ENCODE measurements at regions not wholly inside any gene's neighbourhood (a gene's known extent, or its start where the extent isn't known, plus 50 kb on each side); places are given as distances from the start of the nearest gene placed in this dataset.

GRCh38 chr1:17933971-17934370, 173.6 kb upstream of the IGSF21 start:
- no peak for DNase-seq

- no peak for DNase-seq
Measured at GRCh38 chr1:17935230-17935629, 172.4 kb upstream of the IGSF21 start.

- DNase-seq: no peak
Measured at GRCh38 chr1:17941431-17942189, 166.0 kb upstream of the IGSF21 start.

- no peak for DNase-seq
Measured at GRCh38 chr1:17943506-17943905, 164.1 kb upstream of the IGSF21 start.

GRCh38 chr1:17944646-17945045, 163.0 kb upstream of the IGSF21 start:
- DNase-seq: no peak

- DNase-seq: no peak
Measured at GRCh38 chr1:17946434-17946833, 161.2 kb upstream of the IGSF21 start.

GRCh38 chr1:17948594-17948993, 159.0 kb upstream of the IGSF21 start:
- no peak for DNase-seq

- no peak for DNase-seq
Measured at GRCh38 chr1:17949511-17949910, 158.1 kb upstream of the IGSF21 start.

GRCh38 chr1:17950728-17951127, 156.9 kb upstream of the IGSF21 start:
- no peak for DNase-seq

GRCh38 chr1:17952506-17952905, 155.1 kb upstream of the IGSF21 start:
- DNase-seq: no peak

GRCh38 chr1:17953921-17954320, 153.7 kb upstream of the IGSF21 start:
- DNase-seq: no peak

GRCh38 chr1:17955302-17956285, 152.0 kb upstream of the IGSF21 start:
- no peak for DNase-seq

- DNase-seq: no peak
Measured at GRCh38 chr1:17957588-17958267, 149.9 kb upstream of the IGSF21 start.

GRCh38 chr1:17958704-17959103, 148.9 kb upstream of the IGSF21 start:
- no peak for DNase-seq

- no peak for DNase-seq
Measured at GRCh38 chr1:17963513-17963912, 144.1 kb upstream of the IGSF21 start.

GRCh38 chr1:17965515-17966100, 142.0 kb upstream of the IGSF21 start:
- no peak for DNase-seq

- DNase-seq: no peak
Measured at GRCh38 chr1:17966341-17966740, 141.3 kb upstream of the IGSF21 start.

GRCh38 chr1:17967623-17968255, 139.9 kb upstream of the IGSF21 start:
- DNase-seq: no peak

- no peak for DNase-seq
Measured at GRCh38 chr1:17970757-17971156, 136.8 kb upstream of the IGSF21 start.

- no peak for DNase-seq
Measured at GRCh38 chr1:17973694-17974093, 133.9 kb upstream of the IGSF21 start.

GRCh38 chr1:17976854-17977253, 130.7 kb upstream of the IGSF21 start:
- DNase-seq: no peak

- no peak for DNase-seq
Measured at GRCh38 chr1:17978016-17978415, 129.6 kb upstream of the IGSF21 start.
